NCI-H82 (cell line): ENCODE measurements at regions not wholly inside any gene's neighbourhood (a gene's known extent, or its start where the extent isn't known, plus 50 kb on each side); places are given as distances from the start of the nearest gene placed in this dataset.
A peak's percentile ranks its signal among the peaks of the same experiment; 100 is the strongest.

Experiments
- DNase-seq: peaks from one replicate; lab custom pipeline; 2025; lab: John Stamatoyannopoulos, UW

DNA sequence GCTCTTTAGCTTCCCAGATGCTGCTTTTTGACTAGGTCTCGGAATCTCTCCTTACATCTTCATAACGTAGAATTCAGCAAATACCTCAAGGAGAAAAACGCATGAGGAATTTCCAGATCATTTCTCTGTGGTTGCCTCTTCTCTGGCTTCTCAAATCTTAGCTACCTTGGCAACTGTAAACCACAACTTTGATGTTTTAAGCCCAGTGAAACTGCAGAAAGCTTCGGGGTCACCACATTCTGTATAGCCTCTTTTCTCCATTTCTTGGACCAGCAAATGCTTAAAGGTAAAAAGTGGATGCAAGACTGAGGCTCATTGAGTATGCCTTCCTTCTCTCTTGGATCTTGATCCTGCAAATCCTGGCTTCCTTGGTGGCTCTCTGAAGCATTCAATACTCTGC lies 125.5 kb upstream of the FBXL4 start:
- no peak for DNase-seq

DNA sequence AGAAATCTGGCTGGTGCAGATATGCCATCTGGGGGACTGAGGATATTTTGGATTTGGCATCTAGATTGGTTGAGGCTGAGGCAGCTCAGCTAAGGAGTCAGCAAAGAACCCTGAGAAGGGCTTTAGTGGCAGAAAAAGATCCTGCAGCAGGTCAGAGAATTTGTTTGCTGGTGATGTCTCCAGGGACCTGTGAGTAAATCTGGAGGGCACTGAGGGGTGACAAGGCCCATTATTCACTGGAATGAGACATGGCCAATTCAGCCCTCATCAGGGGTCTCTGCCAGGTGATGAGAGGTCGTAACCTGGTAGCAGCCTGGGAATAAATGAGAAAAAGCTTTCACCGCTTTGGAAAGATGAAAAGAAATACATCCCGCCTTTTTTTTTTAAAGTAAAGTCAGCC lies 118.3 kb upstream of the FBXL4 start:
- DNase-seq: peak; percentile 30

DNA sequence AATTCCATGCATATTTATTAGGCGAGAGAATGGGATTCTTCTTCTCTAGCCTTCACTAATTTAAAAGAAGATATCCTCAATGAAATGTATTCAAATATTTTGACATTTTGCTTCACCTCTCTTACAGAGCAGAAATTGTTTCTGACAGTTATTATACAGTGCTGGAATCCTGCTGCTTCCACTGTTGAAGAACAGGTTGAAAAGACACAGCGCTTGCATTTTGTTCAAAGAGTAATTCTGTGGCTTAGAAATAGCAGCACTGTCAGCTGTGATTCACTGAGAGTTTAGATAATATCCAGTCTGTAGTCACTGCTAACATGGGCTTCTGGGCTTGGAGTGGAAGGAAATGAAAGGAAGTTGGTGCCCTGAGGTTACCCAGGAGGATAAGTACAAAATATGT lies 117.1 kb upstream of the FBXL4 start:
- no peak for DNase-seq

DNA sequence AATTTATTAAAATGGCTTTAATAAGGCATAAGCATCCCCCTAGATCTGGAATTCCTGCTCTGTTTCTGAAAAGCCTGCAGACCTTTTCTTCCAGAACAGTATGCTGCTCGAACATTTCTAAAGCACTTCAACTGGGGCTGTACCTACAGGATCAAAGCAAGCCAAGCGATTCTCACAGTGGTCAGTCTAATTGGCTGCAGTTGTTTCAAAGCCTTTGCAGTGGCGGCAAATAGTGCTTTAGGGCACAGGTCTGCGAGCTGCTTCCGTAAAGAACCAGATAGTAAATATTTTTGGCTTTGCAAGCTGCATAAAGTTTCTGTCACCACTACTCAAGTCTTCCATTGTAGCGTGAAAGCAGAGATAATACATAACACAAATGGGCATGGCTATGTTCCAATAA lies 88.9 kb upstream of the FBXL4 start:
- no peak for DNase-seq

DNA sequence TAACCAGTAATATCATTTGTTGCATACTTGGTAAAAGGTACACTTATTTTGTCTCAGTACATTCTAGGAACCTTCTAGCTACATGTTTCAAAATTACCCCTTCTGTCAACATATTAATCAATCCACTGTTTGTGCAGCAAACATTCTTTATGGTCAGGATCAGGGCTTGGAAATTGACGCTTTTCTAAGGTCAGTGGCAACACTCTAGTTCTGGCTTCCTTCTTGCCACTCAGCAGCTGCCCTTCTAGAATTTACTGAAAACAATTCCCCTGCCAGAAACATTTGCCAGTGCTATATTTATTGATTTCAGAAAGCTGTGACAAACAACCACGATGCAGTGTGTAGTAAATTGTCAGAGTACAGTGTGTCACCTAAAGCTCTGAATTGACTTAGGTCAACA lies 84.7 kb upstream of the FBXL4 start:
- no peak for DNase-seq

DNA sequence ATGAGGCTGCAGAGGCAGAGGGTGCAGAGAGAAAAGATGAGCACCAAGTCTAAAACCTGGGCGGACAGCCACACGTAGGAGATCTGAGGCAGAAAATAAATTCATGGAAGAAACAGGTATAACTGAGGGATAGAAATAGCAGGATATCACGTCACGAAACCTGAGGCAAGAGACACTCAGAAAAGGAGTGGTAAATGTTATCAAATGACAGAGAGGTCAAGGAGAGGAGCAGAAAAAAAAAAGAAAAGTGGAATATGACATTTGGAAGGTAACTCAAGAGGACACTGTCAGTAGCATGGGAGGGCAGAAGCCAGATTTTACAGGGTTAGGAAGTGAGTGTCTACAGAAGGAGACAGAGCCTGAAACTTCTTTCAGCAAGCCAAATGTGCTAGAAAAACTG lies 84.2 kb upstream of the FBXL4 start:
- DNase-seq: no peak

DNA sequence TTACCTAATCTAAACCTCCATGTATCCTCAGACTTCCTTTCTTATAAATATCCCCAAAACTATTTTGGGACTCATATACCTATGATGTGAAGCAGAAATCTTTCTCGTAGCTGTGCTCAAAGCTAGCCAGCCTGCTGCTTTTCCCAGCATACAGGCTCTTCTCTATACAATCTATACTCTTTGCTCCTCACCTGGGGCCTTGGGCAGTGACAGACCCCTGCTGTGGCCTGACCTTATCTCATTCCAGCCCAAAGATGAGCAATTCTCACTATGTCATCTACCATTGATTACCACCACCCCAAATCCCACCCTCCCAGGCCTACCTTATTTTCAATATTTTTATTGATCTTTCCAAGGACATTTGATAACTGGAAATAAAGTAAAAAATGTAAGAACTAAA lies 83.2 kb upstream of the FBXL4 start:
- no peak for DNase-seq

DNA sequence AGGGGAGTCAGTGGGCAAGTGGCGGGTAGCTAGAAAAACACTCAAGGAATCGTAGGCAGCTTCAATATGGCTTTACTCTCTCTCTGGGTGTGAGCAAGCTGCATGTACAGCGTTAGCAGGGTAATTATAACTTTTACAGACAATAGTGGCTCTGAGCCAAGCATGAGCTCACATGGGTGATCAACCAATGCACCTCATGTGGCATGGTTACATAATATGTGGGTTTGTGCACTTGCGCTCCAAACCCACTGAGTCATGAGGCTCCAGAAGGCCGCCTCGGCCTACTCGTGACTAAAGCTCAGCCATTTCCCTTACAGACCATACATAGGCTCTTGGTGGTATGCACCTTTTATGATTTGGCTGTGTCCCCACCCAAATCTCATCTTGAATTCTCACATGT lies 78.4 kb upstream of the FBXL4 start:
- DNase-seq: peak; percentile 5

DNA sequence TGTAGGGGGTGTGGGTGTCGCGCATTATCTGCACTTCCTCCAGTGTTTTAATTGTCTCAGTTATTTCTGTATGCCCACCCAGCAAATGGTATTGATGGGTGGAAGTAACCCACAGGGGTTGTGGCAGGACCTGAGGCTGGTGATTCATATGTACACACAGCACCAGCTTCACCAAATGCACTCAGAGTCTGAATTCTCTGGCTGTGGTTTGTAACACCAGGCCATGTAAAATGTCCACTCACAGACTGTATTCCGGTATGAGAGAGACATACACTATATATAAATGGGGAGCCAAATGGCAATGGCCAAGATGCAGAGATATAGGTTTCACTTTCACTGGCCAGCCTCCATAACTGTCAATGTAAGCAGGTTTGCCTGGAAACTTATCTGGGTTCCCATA lies 76.3 kb upstream of the FBXL4 start:
- no peak for DNase-seq

DNA sequence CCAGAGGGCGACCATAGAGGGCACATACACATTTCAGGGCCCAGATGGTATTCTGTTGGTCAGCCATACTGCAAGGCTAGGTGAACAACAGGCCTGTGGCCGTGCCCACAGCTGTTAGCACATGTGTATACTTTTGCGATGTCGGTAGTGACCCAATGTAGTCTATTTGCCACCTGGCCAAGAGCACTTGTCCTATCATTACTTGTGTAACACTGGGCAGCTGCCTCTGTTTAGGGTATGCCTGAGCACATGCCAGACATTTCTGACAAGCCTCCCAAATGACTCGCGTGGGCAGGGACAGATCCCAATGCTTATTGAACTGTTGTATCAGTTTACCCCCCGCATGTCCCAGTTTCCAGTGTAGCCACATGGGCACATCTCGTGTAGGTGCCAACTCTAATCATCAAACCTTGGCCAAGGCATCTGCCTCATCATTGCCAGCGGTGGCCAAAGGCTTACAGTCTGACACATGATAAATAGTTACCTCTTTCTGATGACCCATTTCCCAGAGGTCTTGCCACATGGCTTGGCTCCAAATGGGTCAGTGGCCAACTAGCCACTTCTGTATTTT lies 74.4 kb upstream of the FBXL4 start:
- DNase-seq: no peak

DNA sequence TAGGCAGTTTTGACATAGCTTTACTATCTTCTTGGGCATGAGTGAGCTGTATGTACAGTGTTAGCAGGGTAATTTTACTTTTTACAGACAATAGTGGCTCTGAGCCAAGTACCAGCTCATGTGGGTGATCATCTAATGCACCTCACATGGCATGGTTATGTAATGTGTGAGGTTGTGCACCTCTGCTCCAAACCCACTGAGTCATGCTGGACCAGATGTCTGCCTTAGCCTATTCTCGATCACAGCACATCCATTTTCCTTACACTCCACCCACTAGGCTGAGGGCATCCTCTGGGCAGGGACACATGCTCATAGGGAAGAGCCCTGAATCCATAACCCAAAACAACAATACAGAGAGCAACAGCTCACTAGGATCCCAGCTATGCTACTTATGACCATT lies 71.6 kb upstream of the FBXL4 start:
- no peak for DNase-seq

DNA sequence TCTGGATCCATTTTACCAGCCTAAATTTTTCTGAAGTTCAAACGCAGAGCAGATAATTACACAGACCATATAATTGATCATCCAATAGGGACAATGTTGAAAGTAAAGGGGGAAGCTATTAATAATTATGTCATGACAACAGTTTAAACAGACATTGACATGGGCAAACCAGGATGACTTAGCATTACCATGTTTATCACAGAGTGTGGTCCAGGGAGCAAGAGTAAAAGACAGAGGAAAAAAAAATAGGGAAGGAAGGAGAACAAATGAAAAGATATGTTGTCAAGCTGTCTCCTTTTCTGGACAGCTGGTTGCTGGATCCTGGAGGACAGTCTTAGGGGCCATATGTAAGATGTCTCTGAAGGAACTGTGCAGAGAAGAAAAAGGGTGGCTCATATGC lies 69.4 kb upstream of the FBXL4 start:
- no peak for DNase-seq

DNA sequence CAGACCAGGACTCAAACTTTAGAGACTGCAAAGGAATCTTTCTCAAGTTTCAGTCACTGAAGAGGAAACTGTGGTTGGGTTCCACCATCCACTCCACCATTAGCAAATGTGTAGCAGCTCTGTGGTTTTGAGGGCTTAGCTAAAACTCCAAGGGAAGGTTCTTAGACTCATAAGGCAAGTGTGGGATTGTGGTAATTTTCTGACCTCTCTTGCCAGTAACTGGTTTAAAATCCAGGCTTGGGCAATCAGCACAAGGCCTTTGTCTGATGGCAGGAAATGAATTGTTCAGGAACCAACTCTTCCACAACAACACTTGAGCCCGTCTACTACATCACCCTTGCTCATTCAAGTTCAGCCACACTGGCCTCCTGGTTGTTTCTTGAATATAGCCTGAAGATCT lies 68.6 kb upstream of the FBXL4 start:
- no peak for DNase-seq

DNA sequence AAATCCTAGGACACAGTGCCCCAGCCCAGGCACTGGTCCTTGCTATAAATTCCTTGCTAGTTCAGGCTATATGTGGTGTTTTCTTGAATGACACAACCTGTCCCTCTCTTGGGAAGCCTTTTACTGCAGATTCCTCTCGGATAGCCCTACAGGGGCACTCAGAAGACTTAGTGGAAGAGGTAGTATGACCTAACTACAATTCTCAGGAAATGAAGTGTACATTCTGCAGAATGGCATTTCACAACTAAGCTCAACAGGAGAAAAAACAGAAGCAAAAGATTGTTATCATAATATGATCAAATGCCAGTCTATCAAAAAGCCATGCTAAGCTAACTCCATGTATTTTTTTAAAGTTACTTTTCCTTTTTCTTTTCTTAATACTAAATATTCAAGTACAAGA lies 66.3 kb upstream of the FBXL4 start:
- DNase-seq: no peak

DNA sequence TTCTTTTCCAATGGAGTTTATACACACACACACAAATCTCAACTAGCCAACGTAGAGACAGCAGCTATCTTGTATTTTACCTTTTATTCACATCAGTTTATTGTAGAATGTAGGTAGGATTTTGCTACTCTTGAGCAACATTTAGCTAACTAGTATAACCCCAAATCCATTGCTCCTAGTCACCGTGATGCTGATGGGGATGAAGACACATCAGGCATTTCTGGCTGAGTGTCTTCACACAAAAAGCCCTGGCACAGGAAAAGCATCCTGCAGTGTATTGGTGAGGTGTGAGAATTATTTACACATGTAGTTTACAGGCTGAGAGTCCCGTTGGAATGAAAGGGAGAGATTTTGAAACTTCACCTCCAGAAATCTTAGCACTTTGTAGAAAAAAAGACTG lies 65.9 kb upstream of the FBXL4 start:
- no peak for DNase-seq

DNA sequence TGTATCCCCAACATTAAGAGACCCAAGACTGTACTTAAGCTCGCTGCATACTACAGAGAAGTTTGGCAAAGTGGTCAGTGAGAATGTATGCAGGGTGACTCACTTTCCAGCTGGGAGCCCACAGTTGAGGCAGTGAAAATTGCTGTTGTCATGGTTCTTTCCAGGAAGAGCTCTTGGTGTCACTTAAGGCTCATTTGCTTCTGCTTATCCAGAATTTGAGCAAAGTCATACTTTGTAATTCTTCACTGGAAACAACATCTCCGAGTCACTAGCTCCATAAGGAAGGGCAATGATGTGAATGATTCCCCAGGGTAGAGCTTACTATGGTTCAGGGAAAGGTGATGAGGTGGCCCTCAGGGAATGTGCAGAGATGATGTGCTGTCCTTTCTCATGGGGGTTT lies 65.4 kb upstream of the FBXL4 start:
- DNase-seq: no peak

DNA sequence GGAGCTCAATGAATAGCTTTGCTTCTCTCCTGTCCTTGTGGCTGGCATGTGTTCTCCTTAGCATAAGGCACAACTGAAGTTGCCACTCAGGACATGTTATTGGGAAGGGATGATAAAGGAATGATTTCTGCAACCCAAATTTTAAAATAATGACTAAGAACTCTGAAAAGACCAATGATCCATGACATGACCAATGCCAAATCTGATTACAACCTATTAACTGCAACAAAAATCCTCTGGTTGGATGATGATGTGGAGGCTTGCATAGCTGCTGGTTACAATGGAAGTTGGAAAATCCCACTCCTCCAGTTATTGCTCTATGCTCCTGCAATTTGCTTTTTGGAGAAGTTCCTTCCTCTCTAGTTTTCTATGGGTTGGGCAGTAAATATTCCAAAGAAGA lies 63.4 kb upstream of the FBXL4 start:
- no peak for DNase-seq

DNA sequence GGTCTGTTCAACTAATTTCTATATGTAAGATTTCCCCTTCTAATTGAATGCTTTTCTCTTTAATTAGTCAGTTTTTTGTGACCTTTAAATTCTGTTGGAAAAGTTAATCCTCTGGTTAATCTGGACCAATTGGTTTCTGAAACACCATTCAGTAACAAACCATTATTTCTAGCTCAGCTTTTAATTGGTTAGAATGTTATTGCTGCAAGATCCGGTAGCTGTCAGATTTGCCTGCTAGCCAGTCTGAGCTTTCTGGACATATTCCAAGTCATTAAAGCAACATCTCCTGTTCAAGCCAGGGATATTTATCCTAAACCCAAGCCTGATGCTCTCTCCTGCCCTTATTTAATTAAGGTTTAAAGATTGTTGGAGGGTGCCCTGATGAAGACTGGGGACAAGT lies 55.1 kb upstream of the FBXL4 start:
- peak; percentile 81 for DNase-seq

DNA sequence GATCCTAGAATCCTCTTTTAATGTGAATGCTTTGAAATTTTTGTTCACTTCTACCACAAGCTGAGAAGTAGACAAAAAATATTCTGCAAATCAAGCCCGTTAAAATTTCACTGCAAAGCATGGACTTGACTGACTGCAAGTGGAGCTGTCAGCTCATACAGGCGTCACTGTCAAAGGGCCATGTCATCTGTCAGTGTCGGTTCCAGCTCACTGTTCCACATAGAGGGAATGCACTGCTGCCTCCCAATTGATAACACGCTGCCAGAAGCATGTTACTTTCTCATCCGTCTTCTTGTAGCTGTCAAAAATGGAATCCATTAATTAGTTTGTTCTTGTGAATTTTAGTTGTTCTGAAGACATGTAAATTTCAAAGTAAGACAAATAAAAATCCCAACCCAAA lies 50.4 kb upstream of the FBXL4 start:
- no peak for DNase-seq
